Fibroblast of pulmonary artery (primary cell): ENCODE measurements at regions not wholly inside any gene's neighbourhood (a gene's known extent, or its start where the extent isn't known, plus 50 kb on each side); places are given as distances from the start of the nearest gene placed in this dataset.
A peak's percentile ranks its signal among the peaks of the same experiment; 100 is the strongest.

ENCODE experiments used
- DNase-seq: peaks from one replicate; pipeline ENCODE4 v3.0.0-alpha.2; 2010; ENCODE audit warnings: low read depth
- H3K4me3 ChIP-seq: replicated peaks from 2 replicates; pipeline ENCODE4 v1.5.1; 2011; ENCODE audit warnings: low read depth, mild to moderate bottlenecking, control low read depth, low read length, moderate library complexity
- TF ChIP-seq, protein P1 (sequence below): IDR thresholded peaks from 2 replicates; pipeline ENCODE4 v1.5.1; 2011; ENCODE audit warnings: mild to moderate bottlenecking, control low read depth, low read length, inconsistent platforms; ENCODE audit errors: missing control alignments

DNA sequence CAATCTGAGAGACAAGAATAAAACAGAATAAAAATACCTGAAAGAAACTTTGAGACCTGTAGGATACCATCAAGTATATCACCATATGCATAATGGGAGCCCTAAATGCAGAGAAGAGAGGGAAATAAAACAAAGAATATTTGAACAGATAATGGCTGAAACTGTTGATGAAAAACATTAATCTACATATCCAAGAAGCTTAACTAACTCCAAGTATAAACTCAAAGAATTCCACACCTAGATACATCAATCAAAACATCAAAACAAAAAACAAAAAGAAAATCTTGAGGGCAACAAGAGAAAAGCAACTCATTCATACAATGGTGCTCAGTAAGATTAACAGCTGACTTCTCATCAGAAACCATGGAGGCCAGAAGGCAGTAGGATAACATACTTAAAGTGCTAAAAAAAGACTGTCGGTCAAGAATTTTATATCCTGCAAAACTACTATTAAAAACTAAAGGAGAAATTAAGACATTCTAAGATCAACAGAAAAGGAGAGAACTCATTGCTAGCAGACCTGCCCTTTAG is 101.6 kb downstream of the FOXD1 start:
- TF ChIP-seq, protein P1, sequence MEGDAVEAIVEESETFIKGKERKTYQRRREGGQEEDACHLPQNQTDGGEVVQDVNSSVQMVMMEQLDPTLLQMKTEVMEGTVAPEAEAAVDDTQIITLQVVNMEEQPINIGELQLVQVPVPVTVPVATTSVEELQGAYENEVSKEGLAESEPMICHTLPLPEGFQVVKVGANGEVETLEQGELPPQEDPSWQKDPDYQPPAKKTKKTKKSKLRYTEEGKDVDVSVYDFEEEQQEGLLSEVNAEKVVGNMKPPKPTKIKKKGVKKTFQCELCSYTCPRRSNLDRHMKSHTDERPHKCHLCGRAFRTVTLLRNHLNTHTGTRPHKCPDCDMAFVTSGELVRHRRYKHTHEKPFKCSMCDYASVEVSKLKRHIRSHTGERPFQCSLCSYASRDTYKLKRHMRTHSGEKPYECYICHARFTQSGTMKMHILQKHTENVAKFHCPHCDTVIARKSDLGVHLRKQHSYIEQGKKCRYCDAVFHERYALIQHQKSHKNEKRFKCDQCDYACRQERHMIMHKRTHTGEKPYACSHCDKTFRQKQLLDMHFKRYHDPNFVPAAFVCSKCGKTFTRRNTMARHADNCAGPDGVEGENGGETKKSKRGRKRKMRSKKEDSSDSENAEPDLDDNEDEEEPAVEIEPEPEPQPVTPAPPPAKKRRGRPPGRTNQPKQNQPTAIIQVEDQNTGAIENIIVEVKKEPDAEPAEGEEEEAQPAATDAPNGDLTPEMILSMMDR = no peak
- H3K4me3 ChIP-seq = no peak overlapping the region
- no peak for DNase-seq

DNA sequence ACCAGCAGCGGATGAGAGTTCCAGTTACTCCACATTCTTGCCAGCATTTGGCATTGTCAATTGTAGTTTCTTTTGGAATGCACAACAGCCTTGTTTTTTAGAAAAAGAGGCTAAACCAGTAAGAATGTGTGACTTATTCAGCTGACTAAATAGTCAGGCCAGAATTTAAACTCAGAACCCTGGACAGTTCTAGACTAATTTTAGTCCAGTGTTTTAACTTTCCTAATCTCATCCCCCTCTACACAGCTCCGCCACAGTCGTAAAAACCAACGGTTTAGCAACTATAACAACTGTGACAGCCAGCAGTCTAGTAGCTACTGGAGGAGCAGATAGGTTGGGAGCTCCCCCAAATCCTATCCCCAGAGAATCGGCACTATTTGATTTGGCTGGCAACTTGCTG is 103.7 kb downstream of the FOXD1 start:
- DNase-seq = peak; percentile 22
- TF ChIP-seq, protein P1 = no peak

DNA sequence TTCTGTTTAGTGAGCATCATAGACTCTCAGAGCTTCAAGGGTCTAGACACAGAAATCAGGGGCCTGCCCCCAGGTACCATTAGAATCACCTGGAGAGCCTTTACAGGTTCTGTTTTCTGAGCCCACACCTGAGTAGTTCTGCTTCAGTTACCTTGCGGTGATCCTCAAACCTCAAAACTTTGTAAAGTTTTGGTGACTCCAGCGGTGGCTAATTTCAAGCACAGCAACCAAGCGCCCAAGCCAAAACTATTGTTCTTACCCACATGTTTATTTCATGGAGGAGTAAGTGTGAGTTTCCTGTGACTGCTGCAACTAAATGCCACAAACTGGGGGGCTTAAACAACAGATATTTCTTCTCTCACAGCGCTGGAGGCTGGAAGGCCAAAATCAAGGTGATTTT is 108.9 kb downstream of the FOXD1 start:
- TF ChIP-seq, protein P1 = no peak
- DNase-seq = no peak
- no peak overlapping the region for H3K4me3 ChIP-seq

More for the DNA sequence above, 103.7 kb downstream of the FOXD1 start:
- H3K4me3 ChIP-seq = no peak overlapping the region

DNA sequence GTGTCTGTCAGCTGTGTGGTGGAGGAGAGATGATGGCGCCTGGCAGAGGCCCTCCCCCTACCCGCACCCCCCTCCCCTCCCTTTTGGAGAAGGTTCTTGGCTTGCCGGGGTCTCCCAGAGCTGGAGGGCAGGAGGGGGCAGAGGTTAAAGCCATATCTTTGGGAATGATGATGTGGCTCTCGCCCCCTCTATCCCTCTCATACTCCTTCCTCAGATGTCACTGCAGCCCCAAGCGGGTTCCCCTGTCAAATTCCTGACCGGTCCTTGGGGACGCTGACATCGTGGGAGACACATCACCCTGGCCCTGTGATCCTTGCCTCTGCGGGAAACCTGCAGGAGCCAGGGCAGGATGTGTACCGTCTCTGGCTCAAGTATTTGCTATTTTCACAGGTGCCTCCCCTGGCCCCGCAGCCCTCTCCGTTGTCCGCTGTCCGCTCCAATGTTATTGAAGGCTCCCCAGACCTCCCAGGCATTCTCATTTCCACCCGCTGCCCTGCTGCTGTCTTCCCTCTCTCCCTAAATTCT is 109.5 kb downstream of the FOXD1 start:
- no peak overlapping the region for H3K4me3 ChIP-seq
- DNase-seq = no peak
- TF ChIP-seq, protein P1 = no peak

DNA sequence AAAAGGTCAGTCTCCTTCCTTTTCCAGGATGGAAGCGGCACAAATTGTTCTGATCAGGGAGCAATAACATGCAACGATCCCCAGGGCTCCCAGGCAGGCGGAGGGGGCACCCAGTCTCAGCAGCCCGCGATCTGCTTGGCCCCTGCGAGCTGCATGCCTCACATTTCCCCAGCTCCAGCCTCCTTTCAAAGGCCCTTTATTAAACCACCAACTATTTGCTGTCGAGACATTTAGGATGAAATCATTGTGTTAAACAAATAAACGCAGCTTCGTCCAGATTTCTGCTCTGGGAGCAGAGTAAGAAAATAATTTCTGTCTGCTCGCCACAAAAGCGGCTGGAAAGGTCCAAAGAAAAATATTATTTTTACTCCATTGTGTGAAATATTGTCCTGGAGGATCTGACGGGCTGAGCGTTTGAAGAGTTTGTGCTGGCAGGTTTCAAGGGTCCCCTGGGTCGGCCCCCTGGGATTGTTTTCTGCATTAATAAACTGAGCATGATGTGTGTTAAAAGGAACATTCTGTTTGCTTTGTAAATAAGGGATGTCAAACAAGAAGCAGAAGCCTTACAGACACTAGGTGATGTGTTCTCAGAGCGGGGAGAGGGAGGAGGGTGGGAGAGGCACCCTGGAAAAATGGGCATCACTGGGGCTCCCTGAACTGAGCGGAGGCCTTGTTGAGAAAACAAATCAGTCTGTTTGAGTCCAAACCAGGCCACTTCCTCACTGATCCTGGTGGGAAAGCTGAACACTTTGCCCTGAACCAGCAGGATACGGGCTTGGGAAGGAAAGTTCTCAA is 110.1 kb downstream of the FOXD1 start:
- TF ChIP-seq, protein P1 = no peak
- peak; percentile 36 for DNase-seq
- H3K4me3 ChIP-seq = no peak overlapping the region

DNA sequence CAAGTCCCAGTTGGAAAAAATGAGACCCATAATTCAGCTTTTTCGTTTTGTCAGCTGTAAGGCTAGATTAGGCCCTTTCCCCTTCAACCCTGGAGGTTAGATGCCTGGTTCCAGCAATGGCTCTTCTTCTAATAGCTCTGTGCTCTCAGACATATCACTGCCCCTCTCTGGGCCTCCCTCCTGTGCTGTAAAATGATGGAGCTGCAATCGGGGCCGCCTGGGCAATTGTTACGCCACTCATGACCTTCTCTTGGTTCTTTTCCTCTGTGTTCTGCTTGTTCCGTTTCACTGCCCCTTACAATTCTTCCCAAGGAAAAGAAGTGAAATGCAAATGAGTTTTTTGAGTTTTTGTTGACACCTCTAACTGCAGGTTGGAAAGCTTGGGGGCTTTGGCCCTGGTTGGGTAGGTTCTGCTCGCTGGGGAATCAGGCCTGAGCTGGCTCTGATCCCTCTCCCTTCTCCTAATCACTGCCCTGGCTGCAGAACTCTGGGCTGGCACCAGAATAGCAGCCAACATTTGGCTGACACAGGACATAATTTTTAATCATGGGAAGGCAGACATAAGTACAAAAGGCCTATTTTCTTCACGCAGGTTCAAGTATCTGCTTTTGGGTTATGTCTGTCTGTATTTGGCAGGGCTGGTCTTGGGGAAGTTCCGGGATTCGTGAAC is 110.9 kb downstream of the FOXD1 start:
- TF ChIP-seq, protein P1 = no peak
- no peak overlapping the region for H3K4me3 ChIP-seq
- DNase-seq = no peak
